ENCODE measurements at regions not wholly inside any gene's neighbourhood (a gene's known extent, or its start where the extent isn't known, plus 50 kb on each side); places are given as distances from the start of the nearest gene placed in this dataset.

GRCh38 chr21:28213261-28213660 lies 779.4 kb downstream of the LTN1 start:
- no peaks in the 10 kb centered on the region for H3K4me1 ChIP-seq (replicated peaks in 1 of 2; ENCODE audit: control insufficient read depth in 2 of 2, insufficient read depth in 2 of 2, low read length in 2 of 2)
- H3K36me3 ChIP-seq (ENCODE audit: control insufficient read depth, insufficient read depth, low read length) = no peaks in the 10 kb centered on the region
- no TSS peak for BruUV-seq (replicated peaks)
- no peaks in the 10 kb centered on the region for H3K27me3 ChIP-seq (ENCODE audit: control insufficient read depth in 2 of 2, insufficient read depth in 2 of 2, low read length in 2 of 2)
- H3K9me3 ChIP-seq (replicated peaks; ENCODE audit: control insufficient read depth, insufficient read depth, low read depth, low read length) = no peaks in the 10 kb centered on the region; the same call in 1 of the 2 replicates
- FAIRE-seq (no peak), ATAC-seq (no peak), DNase-seq (ENCODE audit: extremely low read depth in 1 of 4, low spot score in 3 of 4) (no peak)
- H3K79me2 ChIP-seq (ENCODE audit: control insufficient read depth, insufficient read depth, low read length) = no peaks in the 10 kb centered on the region
- in situ Hi-C loops (cut with MboI) (no loop called here), intact Hi-C loops (cut with micrococcal nuclease) (no loop called here)
- WGBS (ENCODE audit: insufficient coverage, low coverage, missing lambda C conversion rate) = 0% methylated on average over 3 of the region's 3 CpGs
- H4K20me1 ChIP-seq (replicated peaks; ENCODE audit: control insufficient read depth, insufficient read depth, low read length) = no peaks in the 10 kb centered on the region
- H3K27ac ChIP-seq (ENCODE audit: extremely low read depth, low read depth, low read length) = no peak overlapping the region
- CTCF ChIA-PET (ENCODE audit: low intra/inter-chr PET ratio) = no interaction called here
- H3K9ac ChIP-seq (ENCODE audit: insufficient read depth in 1 of 2, low read depth in 2 of 2, low read length in 2 of 2) = no peak overlapping the region
- no peak overlapping the region for H2AFZ ChIP-seq (ENCODE audit: low read depth, low read length)
- no peaks in the 10 kb centered on the region for H3K9me1 ChIP-seq (ENCODE audit: control insufficient read depth, insufficient read depth, low read length)
- H3K4me2 ChIP-seq (ENCODE audit: insufficient read depth, low read length) = no peak overlapping the region
- POLR2A ChIA-PET = interaction anchor here (0.9 kb wide), 1 partner anchor 17 kb away, joined by 3 read pairs; no protein-coding TSS in a partner anchor
- H3K4me3 ChIP-seq = no peak overlapping the region
- no peak for TF ChIP-seq ZNF668 (CRISPR knock-in tag; IDR thresholded peaks at IDR 0.05)
- TF ChIP-seq NFATC3 (IDR thresholded peaks at IDR 0.05) = no peak
- TF ChIP-seq ZNF407 (IDR thresholded peaks at IDR 0.05; ENCODE audit: low read depth) = no peak
- no peak for TF ChIP-seq ILF3 (IDR thresholded peaks at IDR 0.05; ENCODE audit: borderline replicate concordance)
- no peak for TF ChIP-seq FIP1L1 (IDR thresholded peaks at IDR 0.05; ENCODE audit: low read depth, low read length, poor library complexity, severe bottlenecking)
- no peak for TF ChIP-seq SIRT6 (IDR thresholded peaks at IDR 0.05; ENCODE audit: low read depth, low read length)
- TF ChIP-seq BRCA1 (IDR thresholded peaks at IDR 0.05) = no peak
- no peak for TF ChIP-seq BRCA1 (CRISPR knock-in tag; IDR thresholded peaks at IDR 0.05)
- TF ChIP-seq ZNF644 (tag; IDR thresholded peaks at IDR 0.05; ENCODE audit: low read depth) = no peak
- no peak for TF ChIP-seq ERF (CRISPR knock-in tag; IDR thresholded peaks at IDR 0.05)
- no peak for TF ChIP-seq HNRNPL (IDR thresholded peaks at IDR 0.05; ENCODE audit: low read depth, low read length)
- TF ChIP-seq ZNF583 (CRISPR knock-in tag; IDR thresholded peaks at IDR 0.05) = no peak
- TF ChIP-seq CEBPZ (IDR thresholded peaks at IDR 0.05; ENCODE audit: borderline replicate concordance, low read depth, low read length) = no peak
- TF ChIP-seq ZNF239 (CRISPR knock-in tag; IDR thresholded peaks at IDR 0.05) = no peak
